Left lung (tissue), 4 donors: ENCODE measurements at regions not wholly inside any gene's neighbourhood (a gene's known extent, or its start where the extent isn't known, plus 50 kb on each side); places are given as distances from the start of the nearest gene placed in this dataset.

Experiments used
- ATAC-seq: fragments of 200-7000 bp; cut with Tn5 transposase; one replicate; pipeline ENCODE4 v1.9.1; 2020; ENCODE audit warnings: moderate library complexity
- DNase-seq, 4 donors: peaks; one replicate each; pipeline ENCODE4 v3.0.0-alpha.2; 2013 to 2020
- H3K27ac ChIP-seq, 2 donors: fragments of 200-600 bp; sonication (generic) in 1 of 2; one replicate each; pipeline versions ENCODE4 v1.5.0 to v1.8.0; 2020 to 2021
- H3K27me3 ChIP-seq, 2 donors: fragments of 200-600 bp; sonication (generic) in 1 of 2; one replicate each; pipeline versions ENCODE4 v1.5.0 to v1.8.0; 2020 to 2021
- H3K36me3 ChIP-seq, 2 donors: fragments of 200-600 bp; sonication (generic) in 1 of 2; one replicate each; pipeline versions ENCODE4 v1.5.0 to v1.8.0; 2020 to 2021
- H3K4me1 ChIP-seq, 2 donors: fragments of 200-600 bp; one replicate each; pipeline ENCODE4 v1.8.0; 2021
- H3K4me3 ChIP-seq, 2 donors: fragments of 200-600 bp; sonication (generic) in 1 of 2; one replicate each; pipeline versions ENCODE4 v1.5.0 to v1.8.0; 2020 to 2021; ENCODE audit warnings: mild to moderate bottlenecking in 1 of 2
- H3K9me3 ChIP-seq, 2 donors: fragments of 200-600 bp; sonication (generic) in 1 of 2; one replicate each; pipeline versions ENCODE4 v1.5.0 to v1.8.0; 2020 to 2021
- intact Hi-C, 2 donors: fragments of 100-400 bp; cut with DNase I; formaldehyde crosslinking; loops; one replicate each; pipeline versions ENCODE4 v1.11.2 to v1.14.2; 2022
- TF ChIP-seq, protein P1 (sequence below), 2 donors: fragments of 200-600 bp; sonication (generic) in 1 of 2; IDR thresholded peaks; one replicate each; pipeline versions ENCODE4 v1.5.0 to v1.8.0; 2021; ENCODE audit warnings: antibody characterized with exemption in 2 of 2
- donor health status: DM: no; HTN: yes; CAD: no.
- donor health status: DM: no; HTN: no; CAD: no.

DNA sequence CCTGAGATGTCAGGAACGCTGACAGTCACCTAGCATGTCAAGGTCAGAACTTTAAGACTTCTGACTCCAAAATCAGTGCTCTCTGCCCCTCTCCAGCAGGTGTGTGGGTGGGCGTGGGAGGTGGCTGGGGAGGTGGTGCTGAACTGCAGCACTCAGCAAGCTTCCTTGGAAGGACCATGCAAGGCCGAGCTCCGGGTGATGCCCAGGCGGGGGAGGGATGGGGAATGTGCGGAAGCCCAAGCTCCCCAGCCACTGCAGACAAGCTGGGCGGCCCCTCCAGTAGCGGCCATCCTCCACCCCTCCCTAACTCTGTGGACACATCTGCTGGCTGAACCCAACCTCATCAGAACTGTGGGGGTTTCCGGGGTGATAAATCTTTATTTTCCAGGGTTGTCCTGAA, 296.6 kb downstream of the TLE3 start:
- TF ChIP-seq, protein P1, sequence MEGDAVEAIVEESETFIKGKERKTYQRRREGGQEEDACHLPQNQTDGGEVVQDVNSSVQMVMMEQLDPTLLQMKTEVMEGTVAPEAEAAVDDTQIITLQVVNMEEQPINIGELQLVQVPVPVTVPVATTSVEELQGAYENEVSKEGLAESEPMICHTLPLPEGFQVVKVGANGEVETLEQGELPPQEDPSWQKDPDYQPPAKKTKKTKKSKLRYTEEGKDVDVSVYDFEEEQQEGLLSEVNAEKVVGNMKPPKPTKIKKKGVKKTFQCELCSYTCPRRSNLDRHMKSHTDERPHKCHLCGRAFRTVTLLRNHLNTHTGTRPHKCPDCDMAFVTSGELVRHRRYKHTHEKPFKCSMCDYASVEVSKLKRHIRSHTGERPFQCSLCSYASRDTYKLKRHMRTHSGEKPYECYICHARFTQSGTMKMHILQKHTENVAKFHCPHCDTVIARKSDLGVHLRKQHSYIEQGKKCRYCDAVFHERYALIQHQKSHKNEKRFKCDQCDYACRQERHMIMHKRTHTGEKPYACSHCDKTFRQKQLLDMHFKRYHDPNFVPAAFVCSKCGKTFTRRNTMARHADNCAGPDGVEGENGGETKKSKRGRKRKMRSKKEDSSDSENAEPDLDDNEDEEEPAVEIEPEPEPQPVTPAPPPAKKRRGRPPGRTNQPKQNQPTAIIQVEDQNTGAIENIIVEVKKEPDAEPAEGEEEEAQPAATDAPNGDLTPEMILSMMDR (IDR thresholded peaks at IDR 0.05), result no peak
- DNase-seq (no peak), ATAC-seq (no peak)
- Histone ChIP-seq H3K4me1 (peaks cover 0 to 43% of the 10 kb centered on the region in 2 donors), H3K27ac (no peak overlapping the region), H3K27me3 (no peaks in the 10 kb centered on the region), H3K36me3 (no peaks in the 10 kb centered on the region), H3K9me3 (no peaks in the 10 kb centered on the region), H3K4me3 (no peak overlapping the region)
- intact Hi-C loops, result no loop called here

DNA sequence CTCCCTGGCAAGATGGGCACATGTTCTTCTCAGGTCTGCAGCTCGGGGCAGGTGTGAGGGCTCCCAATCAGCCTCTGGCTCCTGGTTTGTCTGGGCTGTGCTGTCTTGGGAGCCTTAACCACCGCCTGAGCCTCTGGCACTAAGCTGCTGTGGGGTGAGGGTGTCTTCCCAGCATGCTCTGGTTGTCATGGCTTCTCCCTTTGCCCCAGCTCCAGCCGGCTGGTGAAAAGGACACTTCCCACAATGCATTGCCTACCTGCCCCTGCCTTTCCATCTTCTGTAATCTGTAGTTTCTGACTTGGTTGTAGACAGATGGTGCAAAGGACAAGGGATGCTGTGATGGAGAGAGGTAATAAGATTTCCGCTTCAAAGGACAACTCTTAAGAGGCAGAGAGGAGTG, 295.3 kb downstream of the TLE3 start:
- Histone ChIP-seq H3K36me3 (no peaks in the 10 kb centered on the region), H3K27ac (peak overlapping the region in 1 of 2 donors; percentile 90), H3K27me3 (no peaks in the 10 kb centered on the region), H3K9me3 (no peaks in the 10 kb centered on the region), H3K4me1 (peaks cover 0 to 50% of the 10 kb centered on the region in 2 donors), H3K4me3 (no peak overlapping the region)
- TF ChIP-seq, protein P1 (IDR thresholded peaks at IDR 0.05), result no peak
- DNase-seq, result no peak
- no peak for ATAC-seq
- intact Hi-C loops, result no loop called here

DNA sequence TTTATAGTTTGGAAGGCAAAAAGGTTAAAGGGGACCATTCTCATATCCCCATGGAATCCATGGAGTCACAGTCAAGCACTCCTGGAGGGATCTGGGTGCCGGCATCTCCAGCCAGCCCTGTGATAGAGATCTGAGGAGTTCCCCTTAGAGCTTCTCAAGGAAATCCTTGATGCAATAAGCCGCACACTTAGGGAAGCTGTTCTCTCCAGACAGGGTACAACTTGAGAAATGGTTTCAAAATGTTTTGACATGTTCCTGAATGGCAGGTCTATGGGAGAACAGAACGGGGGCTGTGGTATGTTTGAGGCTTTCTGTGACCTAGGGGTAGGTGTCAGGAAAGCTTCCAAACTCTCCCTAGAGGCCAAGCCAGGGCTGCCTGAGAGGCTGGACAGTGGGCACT, 292.9 kb downstream of the TLE3 start:
- intact Hi-C loops, result no loop called here
- DNase-seq (no peak), ATAC-seq (peak; percentile 67)
- H3K9me3 ChIP-seq, result no peaks in the 10 kb centered on the region
- H3K27me3 ChIP-seq, result no peaks in the 10 kb centered on the region
- H3K27ac ChIP-seq, result peak overlapping the region in 1 of 2 donors; percentile 90
- no peak overlapping the region for H3K4me3 ChIP-seq
- peaks cover 0 to 50% of the 10 kb centered on the region in 2 donors for H3K4me1 ChIP-seq
- no peaks in the 10 kb centered on the region for H3K36me3 ChIP-seq
- TF ChIP-seq, protein P1 (IDR thresholded peaks at IDR 0.05), result no peak

DNA sequence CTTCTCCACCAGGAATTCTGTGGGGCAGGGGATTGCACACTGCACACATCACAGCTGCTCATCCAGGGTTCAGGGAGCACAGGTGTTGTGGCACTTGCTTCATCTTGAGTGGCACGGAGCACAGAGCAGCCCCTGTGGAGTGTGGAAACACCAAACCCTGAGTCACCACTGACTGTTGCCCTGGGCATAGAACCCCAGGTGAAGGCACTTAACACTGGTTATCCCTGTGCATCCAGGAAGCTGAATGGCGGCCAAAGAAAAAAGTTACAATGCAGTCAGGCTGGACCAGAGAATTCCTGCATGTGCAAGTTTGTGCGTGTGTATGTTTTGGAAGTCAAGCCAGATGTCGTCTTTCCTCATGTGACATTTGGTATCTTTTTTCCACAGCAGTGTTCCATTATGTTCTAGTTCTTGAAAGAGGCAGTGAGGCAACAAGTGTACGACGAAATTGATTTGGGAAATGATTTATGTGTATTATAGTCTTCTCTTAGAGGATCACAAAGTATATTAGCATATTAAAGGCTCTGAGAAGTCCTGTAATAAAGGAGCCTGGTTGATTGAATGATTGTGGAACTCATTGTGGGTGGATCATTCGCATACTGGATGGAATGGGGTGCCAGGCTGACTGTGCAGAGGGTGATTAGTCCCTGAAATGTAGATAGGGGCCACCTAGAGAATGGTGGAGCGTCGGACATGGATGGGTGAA, 292.3 kb downstream of the TLE3 start:
- intact Hi-C loops, result no loop called here
- TF ChIP-seq, protein P1 (IDR thresholded peaks at IDR 0.05), result no peak

DNA sequence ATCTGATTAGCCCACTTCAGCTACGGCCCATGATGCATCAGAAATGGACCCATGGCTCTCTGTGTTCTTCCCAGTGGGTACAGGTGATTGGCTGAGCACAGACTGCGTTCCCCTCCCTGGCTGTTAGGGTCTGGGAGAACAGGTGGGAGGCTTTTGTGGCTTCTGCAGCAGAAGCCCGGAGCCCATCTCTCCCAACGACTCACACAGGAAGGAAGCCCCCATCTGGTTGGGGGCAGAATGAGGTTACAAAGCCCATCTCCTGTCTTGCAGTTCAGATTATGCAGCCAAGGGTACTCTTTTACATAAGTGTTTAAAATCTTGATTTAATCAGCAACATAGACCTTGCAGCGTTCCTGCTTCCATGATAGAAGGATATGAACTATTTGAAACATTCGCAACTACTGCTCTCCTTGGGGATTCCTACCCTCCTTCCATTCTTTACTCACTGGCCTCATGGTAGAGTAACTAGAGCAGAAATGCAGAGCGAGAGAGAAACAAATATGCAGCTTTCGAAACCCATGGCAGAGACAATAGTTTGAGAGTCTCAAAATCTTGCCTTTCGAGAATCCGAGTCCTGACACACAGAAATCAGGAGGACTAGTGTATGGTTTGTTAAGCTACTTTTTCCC, 291.3 kb downstream of the TLE3 start:
- Histone ChIP-seq H3K36me3 (no peaks in the 10 kb centered on the region), H3K4me3 (no peak overlapping the region), H3K27ac (peak overlapping the region in 1 of 2 donors; percentile 90), H3K4me1 (peaks cover 0 to 50% of the 10 kb centered on the region in 2 donors), H3K27me3 (no peaks in the 10 kb centered on the region), H3K9me3 (no peaks in the 10 kb centered on the region)
- TF ChIP-seq, protein P1 (IDR thresholded peaks at IDR 0.05), result no peak
- ATAC-seq (no peak), DNase-seq (no peak)
- intact Hi-C loops, result no loop called here

More for the DNA sequence above, 292.3 kb downstream of the TLE3 start:
- DNase-seq (no peak), ATAC-seq (peak; percentile 14)
- H3K4me1 ChIP-seq, result peaks cover 0 to 50% of the 10 kb centered on the region in 2 donors
- no peak overlapping the region for H3K4me3 ChIP-seq
- H3K36me3 ChIP-seq, result no peaks in the 10 kb centered on the region
- no peaks in the 10 kb centered on the region for H3K9me3 ChIP-seq
- H3K27ac ChIP-seq, result peak overlapping the region in 1 of 2 donors; percentile 90
- H3K27me3 ChIP-seq, result no peaks in the 10 kb centered on the region
